GM18951 (cell line): ENCODE measurements at regions not wholly inside any gene's neighbourhood (a gene's known extent, or its start where the extent isn't known, plus 50 kb on each side); places are given as distances from the start of the nearest gene placed in this dataset.

Source experiments
- POLR2A ChIP-seq: IDR thresholded peaks from 4 replicates; pipeline ENCODE4 v1.6.1; 2011; ENCODE audit warnings: mild to moderate bottlenecking; ENCODE audit not compliant: insufficient read length, insufficient read depth; ENCODE audit errors: extremely low read depth
- in situ Hi-C: fragments of 300-500 bp; cut with MboI; formaldehyde crosslinking; loops from one replicate; pipeline ENCODE4 v1.12.0; 2022; ENCODE audit warnings: low sequenced_read_pairs, mixed read lengths, inconsistent platforms; ENCODE audit not compliant: unreplicated experiment

DNA sequence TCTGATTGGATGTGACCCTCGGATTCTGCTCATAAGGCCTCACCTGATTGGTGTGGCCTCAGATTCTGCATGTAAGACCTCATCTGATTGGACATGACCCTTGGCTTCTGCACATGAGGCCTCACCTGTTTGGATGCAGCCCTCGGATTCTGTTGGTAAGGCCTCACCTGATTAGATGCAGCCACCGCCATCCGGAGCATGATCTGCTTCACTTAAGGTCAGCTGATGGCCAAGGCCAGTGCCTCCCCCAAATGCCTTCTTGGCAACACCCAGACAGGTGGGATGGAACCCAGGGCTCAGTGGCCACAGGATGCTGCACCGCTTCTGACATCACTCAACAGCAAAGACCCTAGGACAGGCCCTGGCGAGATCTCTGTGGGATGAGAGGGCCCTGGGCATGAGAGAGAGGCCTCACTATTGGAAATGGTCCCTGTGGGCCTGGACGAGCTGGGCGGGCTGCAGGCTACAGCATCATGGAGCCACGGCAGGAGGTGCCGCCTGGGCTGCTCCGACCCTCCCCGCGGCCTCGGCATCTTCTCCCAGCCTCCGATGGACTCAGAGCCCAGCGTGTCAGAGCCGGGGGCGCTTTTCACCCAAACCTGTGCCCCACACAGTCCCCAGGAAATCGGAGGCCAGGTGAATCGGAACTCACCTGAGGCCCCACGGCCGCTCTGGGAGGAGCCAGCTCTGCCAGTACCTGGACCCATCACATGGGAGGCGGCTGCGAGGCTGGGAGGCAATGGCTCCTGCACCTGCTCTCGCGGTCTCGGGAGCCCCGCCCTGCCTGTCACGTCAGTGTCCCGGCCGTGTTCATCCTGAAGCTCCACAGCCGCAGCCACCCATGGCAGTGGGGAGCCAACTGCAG is 60.9 kb upstream of the ZNF469 start:
- TF ChIP-seq POLR2A: no peak
- in situ Hi-C loops: no loop called here

DNA sequence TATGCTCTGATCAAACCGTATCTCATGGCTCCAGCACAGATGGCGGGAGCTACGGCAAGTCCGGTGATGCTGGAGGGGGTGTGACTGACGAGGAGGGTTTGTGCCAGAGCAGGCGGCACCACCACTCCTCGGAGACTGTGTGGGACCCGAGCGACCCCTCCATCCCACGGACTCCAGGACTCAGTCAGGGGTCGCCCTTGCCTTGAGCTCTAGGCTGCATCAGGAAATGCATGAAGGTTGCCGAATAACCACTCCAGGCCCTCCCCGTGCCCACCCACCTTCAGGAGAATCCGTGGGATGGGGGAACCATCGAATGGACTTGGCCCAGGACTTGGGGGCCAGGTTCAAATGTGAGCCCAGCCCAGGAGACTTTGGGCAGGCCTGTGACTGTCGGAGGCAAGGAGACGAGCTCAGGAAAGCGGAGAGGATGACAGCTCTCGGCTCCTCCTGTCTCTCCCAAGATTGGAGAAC is 60.2 kb upstream of the ZNF469 start:
- in situ Hi-C loops: no loop called here
- TF ChIP-seq POLR2A: no peak

DNA sequence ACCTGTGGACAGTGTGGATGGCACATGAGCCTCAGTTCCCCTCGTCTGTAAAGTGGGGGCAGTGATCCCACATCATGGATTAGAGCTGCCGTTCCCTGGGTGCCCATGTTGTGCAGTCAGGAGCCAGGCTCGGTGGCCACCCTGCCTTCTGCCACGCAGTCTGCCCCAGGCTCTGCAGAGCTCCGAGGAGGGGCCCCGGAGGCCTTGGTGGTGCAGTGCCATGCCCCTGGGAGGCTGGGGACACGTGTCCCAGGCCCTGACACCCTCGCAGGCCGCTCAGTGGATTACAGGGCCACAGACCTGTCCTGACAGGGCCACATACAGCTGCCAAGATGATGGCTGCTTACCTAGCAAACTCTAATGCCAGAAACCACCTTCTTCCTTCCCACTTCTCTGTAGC is 59.7 kb upstream of the ZNF469 start:
- in situ Hi-C loops: no loop called here
- no peak for TF ChIP-seq POLR2A

DNA sequence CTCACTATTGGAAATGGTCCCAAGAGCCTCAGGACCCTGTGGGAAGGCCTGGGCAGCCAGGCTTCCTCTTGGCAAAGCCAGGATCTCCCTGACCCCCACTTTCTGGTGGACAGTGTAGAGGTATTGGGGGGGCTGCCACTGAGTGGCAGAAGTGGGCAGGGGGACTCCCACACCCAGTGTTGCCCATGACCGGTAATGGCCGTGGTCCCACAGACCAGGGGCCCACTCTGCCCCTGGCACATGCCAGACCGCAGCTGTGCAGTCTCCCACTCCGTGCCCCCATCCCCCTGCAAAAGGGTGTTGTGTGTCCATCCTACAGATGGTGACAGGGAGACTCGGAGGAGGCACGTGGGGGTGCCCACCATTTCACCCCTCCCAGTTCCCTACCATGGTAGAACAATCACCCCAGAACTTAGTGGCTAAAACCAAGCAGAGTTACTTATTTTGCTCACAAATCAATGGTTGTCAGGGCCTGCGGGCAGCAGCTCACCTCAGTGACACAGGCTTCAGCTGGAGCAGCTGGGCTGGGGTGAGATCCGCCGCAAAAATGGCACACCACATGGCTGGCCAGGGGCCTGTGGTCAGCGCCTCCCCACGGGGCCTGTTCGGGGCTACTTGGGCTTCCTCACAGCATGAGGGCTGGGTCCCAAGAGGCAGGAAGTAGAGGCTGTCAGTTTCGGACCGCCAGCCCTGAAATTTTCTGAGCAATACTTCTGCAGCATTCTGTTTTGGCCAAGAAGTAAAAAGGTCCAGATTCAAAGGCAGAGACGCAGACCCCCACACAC is 59.0 kb upstream of the ZNF469 start:
- no peak for TF ChIP-seq POLR2A
- in situ Hi-C loops: no loop called here

DNA sequence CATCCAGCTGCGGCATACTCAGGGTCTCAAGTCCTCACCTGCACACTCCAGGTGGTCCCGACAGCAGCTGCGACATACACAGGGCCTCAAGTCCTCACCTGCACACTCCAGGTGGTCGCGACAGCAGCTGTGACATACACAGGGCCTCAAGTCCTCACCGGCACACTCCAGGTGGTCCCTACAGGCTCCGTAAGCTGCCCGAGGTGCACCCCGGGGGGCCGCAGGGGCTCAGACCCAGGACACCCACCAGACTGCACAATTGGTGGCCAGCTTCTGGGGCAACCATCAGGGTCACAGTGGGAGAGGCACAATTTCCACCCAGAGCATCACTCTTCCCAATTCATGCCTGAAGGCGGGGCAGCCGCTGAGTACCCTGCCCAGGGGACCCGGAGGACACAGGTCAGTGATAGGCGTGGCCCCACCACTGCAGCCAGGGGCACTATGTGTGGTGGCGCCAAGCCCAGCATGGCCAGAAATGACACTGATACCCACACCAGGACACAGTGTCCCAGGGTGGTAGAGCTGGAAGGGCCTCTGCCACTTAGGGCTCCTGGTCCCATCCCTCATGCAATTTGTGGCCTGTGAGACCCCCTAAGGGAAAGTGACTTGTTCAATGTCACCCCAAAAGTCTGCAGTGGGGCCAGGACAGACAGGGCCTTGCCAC is 57.5 kb upstream of the ZNF469 start:
- TF ChIP-seq POLR2A: no peak
- in situ Hi-C loops: no loop called here

DNA sequence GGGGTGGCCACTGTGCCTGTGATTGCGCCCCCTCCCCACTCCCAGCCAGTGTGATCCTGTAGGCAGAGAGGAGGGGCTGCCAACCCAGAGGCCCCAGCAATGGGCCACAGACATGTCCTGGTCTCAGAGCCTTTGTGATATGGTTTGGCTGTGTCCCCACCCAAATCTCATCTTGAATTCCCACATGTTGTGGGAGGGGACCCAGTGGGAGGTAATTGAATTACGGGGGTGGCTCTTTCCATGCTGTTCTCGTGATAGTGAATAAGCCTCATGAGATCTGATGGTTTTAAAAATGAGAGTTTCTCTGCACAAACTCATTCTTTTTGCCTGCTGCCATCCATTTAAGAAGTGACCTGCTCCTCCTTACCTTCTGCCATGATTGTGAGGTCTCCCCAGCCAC is 56.8 kb upstream of the ZNF469 start:
- in situ Hi-C loops: no loop called here
- TF ChIP-seq POLR2A: no peak

DNA sequence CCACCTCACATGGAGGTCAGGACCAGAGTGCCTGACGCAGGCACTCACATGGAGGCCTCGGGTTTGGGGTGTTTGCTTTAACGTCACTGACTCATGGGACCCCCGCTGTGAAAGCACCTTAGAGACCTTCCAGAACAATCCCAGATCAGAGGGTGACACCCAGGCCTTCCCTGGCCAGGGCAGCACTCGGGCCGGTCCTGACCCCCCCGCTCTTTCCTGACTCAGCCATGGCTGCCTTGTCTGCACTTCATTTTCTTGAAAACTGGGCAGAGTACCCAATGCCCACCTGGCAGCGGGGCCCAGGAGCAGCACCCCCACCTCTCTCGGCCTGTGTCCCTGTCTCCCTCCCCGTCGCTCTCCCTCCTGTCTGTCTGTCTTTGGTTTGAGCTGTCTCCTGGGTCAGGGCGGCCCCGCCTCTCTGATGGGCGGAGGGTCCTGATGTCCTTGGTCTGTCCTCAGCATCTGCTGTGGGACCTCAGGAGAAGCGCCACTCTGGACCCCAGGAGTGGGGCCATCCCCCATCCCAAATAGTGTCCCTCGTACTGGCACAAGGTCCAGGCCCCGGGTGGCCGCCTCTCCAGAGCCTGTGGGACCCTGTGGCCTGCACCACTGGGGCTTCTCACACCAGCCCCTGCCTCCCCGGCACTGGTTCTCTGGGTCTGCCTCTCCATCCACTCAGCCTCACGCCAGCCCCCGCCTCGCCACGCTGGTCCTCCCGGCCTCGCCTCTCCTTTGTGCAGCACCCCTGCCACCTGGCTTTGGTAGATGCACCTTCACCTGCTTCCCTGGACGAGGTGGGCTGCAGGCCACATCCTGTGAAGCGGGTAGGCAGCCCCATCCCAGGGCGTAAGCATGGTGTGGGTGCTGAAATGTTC is 55.9 kb upstream of the ZNF469 start:
- no peak for TF ChIP-seq POLR2A
- in situ Hi-C loops: no loop called here

DNA sequence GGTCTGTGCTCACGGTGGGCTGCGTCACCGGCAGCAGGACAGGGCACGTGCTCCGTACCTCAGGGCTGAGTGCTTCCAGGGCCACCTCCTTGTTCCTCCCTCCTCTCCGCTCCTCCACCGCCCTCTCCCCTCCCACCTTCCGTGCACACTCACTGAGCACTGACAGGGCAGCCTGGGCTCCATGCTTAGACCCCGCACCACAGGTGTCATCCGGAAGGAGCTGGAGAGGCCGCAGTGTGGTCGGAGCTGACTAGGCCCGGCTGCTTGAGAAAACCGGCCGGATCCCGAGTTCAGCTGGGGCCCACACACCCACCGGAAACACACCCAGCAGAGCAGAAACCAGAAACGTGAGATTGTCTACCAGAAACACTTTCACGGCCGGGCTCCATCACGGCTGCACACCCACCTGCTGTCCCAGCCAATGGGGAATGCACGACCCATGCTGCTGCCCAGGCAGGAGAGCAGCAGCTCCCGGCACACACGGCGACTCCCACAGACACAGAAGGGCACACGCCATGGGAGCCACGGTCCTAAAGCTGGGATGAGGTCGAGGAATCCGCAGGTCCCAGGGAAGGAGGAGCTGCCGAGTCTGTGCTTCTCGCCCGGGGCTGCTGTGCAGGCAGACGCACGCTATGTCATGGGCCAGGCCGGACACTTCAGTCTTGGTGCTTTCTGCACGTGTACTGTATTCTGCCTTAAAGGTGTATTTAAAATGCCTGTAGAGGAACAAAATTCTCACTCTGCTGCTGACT is 55.0 kb upstream of the ZNF469 start:
- in situ Hi-C loops: no loop called here
- TF ChIP-seq POLR2A: no peak

DNA sequence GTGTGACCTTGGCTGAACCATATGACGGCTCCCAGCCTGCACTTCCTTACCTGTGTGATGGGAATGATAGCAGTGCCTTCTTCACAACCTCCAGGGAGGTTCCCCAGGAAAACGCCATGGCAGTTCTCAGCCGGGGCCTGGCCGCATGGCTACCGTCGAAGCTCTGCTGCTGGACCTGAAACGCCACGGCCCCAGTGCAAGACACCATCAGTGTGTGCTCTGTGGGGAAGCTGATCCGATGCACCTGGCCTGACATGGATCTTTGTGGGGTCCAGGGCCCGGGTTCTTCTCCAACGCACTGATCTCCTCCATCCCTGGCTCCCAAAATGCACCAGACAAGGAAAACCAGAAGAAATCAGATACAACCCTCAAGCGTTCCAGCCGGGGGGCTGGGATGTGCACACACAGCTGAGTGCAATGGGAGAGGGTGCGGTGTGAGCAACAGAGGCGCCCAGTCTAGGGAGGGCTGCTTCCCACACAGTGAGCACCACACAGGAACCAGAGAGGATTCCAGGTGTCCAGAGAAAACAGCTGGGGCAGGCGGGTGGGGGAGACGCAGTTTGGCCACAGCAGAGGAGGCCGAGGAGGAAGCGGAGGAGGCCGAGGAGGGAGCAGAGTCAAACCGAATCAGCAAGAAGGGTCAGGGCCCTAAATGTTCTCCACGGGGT is 54.3 kb upstream of the ZNF469 start:
- TF ChIP-seq POLR2A: no peak
- in situ Hi-C loops: no loop called here

DNA sequence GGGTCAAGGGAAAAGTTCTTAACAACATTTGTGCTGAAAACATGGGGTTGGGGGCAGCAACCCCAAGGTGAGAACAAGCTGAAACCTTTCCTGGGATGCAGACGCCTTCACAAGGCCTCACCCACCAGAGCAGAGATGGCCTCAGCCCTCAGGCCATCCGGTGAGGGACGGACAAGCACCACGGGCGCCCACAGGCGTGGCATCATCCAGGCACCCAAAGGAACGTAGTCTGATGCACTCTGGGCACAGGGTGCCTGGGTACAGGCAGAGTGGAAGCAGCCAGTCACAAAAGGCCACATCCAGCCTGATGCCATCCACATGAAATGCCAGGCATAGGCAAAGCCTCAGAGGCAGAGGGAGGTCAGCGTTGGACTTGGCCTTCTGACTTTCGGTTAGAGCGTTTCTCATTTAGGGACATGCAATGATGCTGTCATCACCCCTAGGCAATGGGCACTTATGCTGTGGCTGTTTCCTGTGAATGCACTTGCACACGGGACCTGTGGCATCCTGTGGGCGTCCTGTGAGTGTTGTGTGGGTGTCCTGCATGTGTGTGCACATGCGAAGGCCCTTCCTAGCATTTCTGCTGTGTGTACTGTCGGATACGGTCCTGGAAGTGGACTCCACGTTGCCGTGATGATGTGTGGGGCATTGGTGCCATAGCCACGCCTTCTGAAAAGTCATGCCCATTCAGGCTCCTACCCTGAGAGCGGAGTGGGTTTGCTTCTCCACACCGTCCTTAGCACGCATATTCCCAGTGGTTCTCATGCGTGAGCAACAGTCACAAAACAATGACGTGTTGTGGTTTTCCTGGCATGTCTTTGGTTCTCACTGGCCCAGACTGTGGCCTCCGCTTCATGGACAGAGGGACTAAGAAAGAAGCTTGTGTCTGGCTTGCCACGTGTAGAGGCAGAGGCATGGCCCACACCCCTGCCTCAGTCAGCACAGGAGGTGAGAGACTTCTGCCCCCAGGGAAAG is 52.7 kb upstream of the ZNF469 start:
- no peak for TF ChIP-seq POLR2A
- in situ Hi-C loops: no loop called here
